HK-2 (cell line): ENCODE measurements at regions not wholly inside any gene's neighbourhood (a gene's known extent, or its start where the extent isn't known, plus 50 kb on each side); places are given as distances from the start of the nearest gene placed in this dataset.
"Not testable (repeated sequence)": the region's sequence is repeated elsewhere in the genome, so short reads cannot be mapped to it uniquely, and the experiment has no call there.

Experiments used
- DNase-seq: peaks from one replicate; pipeline ENCODE4 v3.0.0-alpha.2; 2018; ENCODE audit not compliant: unreplicated experiment

DNA sequence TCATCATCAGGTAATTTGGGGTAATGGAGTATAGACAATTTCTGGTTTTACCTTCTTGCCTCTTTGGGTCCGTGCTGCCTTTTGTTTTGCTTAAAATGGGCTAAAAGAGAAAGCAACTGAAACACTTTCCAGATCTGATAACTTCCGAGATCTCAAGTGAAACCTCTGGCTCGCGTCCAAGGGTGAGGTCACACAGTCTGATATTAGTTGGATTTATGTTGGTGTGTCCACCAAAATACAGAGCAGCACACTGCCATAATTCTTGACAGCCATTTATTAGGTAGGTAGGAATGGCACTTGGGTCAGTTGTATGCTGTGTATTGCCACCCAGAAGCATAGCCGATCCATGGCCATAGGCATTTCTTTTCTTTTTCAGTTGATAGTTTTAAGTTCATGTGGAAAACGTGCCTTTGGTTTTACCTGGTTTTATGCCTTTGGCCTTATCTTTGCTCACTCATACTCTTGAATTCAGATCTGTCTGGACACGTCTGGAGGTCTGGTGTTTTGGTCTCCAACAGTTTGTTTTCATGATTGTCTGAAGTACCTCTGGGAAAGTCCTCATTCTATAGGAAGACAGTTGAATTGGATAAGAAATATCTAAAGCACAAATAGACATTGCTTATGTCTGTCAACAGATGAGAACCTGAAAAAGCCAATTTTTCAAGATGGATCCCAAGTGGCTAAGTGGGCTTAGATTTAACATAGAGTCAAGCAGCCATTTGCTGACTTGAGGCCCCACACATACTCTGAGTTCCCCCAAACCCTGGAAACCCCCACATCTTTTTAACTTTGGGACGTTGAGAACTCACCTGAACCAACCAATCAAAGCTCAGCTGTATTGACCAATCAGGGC, 320.8 kb downstream of the SOX4 start:
- no peak for DNase-seq

DNA sequence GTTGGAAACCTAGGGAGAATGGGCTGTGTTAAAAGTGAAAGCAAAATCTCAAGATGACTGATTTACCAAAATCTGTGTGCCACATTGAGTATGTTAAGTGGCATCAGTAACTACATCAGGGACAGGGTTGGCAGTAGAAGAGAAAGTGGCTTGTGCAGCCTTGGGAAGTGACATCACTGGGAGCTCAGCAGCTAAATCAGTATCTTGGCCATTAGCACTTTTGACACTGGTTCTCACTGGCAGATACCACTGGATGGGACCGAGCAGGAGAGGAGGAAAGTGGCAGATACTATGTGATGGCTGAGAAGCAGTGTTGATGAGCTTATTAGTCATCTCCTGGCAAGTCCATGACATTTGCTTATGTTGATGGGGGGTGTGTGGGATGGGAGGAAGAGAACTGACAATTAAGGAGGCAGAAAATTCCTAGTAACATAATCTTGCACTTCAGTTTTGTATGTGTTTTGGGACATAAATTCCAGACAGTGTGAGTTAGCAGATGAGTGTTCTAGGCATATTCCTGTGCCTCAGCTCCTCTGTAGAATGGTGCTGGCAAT, 322.2 kb downstream of the SOX4 start:
- no peak for DNase-seq

DNA sequence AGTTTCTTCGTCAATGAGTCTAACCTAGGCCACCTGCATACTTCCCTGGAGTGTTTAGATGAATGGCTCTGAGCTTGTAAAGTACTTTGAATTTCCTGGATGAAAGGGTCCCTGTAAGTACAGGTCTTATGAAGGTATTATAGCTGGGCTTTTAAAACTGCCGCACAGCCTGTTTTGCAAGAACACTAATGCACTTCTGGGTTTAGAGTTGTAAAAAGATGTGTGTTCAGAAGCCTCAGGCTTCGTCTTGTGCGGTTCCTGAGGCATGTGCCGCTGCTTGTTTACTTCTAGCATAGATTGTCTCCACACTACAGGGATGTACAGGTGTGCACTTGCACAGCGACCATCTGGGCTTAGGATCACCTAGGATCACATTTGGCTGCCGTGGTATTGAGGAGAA, 324.5 kb downstream of the SOX4 start:
- no peak for DNase-seq

DNA sequence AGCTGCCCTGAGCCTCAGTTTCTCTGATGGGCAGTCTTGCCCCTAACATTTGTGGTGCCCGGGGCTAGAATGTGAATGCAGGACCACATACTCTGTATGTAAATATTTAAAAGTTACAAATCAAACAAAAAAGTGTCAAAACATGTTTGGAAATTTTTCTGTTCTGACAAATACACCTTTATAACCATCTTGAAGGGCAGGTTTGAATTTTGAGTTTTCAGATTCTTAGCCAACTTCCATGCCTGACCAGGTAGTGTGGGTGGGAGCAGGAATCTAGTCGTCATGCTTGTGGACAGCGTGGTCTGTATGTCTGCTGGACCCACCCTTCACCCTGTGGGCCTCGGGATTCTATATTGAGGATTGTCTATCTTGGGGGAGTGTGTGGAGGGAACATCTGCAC, 325.1 kb downstream of the SOX4 start:
- no peak for DNase-seq

DNA sequence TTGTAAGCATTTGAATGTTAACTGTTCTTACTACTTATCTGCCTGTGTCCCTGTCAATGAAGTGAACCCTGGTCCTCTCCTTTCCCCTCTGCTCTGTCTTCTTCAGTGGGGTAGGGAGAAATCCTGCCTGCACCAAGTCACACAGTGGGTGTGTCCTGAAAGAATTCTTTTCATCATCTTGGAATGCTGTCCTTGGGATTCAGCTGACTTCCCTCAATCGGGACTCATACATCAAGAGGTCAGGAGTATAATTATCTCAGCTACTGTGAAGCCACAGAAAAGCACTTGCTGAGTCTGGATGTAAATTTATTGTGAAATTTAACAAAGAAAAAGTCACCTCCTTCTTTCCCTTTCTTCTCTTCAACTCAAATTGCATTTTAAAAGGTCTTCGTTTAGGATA, 328.5 kb downstream of the SOX4 start:
- DNase-seq: peak; percentile 25

DNA sequence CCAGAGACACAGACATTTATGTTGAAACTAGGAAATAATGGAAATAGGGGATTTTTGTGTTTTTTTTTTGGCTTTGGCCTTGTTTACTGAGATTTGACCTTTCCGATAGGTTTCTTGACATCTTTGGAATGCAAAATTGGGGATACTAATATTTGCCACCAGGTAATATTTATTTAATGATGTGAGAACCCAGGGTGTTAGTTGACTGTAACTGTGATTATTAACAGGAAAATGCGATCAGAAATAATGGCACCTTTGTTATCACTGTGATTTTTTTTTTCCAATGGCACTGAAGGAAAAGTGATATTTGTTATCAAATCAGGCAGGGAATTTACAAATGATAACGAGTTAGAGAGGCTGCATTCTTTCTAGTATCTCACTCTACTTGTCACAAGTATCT, 330.5 kb downstream of the SOX4 start:
- no peak for DNase-seq

DNA sequence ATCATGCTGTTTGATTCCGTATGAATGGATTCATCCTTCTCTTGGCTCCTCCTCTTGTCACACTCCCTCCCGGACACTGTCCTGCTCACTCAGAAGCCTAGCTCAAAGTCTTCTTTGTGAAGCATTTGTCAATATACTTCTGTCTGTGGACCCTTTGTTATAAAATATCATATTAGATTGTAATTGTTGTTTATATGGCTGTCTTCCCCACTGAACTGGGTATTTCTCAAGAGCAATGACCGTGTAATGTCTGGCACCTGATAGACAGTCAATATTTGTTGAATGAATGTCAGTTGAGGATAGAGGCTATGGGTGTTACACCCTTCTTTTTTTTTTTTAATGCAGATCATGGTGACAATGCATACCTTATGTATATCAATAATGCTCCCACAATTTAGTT, 335.3 kb downstream of the SOX4 start:
- no peak for DNase-seq

DNA sequence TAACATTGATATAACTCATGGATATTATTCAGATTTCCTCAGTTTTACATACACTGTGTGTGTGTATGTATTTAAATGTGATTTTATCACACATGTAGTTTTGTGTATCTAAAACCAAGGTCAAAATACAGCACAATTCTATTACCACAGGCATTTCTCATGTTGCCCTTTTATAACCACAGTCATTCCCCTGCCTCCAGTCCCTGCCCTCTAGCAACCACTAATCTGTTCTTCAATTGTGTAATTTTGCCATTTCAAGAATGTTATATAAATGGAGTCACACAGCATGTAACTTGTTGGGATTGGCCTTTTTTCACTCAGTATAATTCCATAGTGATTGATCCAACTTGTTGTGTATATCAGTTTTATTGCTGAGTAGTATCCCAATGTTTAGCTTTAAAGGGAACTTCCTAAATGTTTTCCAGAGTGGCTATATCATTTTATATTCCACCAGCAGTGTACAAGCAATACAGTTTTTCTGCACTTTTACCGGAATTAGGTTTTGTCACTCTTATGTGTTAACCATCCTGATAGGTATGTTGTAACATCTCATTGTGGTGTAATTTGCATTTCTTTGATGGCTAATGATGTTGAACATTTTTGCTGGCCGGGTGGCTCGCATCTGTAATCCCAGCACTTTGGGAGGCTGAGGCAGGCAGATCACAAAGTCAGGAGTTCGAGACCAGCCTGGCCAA, 338.2 kb downstream of the SOX4 start:
- no peak for DNase-seq

DNA sequence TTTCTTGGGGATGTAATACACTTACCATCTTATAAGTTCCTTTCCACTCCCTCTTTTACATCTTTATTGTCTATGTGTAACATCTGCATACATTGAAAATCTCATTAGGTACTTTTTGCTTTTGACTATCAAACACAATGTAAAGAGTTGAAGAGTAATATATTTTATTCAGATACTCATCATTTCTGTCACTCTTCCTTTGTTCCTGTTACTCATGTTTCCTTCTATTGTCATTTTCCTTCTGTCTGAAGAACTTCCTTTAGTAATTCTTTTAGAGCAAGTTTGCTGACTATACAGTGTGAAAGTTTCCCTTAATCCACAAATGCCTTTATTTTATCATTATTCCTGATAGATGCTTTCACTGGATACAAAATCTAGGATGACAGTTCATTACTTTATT, 339.8 kb downstream of the SOX4 start:
- no peak for DNase-seq

DNA sequence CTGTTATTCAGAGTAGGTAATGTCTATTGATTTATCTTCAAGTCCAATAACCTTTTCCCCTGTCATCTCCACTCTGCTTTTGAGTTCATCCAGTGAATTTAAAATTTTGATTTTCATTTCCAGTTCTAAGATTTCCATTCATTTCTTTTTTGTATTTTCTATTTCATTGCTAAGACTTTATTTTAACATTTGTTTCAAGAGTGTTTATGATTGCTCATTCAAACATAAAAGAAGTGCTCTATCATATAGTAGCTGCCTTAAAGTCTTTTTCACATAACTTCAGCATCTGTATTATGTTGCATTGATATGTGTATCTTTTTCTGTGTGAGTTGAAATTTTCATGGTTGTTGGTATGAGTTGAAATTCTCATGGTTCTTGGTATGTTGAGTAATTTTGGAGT, 341.6 kb downstream of the SOX4 start:
- no peak for DNase-seq

DNA sequence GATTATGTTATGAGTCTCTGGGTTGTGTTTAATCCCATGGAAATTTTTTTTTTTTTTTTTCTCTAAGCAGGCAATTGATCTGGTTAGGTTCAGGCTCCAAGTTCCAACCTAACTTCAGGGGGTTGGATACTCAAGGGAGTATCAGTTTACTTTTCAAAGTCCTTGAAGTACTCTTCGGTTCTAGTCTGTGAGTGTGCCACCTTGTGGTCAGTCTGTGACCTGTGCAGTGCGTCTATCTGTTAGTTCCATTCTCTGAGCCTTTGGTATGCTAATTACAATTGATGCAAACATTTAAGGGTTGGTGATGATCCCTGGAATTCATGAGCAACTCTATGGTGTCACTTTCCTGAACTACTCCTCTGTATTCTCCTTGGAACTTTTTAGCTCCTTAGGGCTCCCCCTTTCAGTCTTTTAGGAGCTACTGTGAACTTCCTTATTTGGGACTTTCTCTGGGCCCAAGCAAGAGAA, 342.0 kb downstream of the SOX4 start:
- DNase-seq: no peak

DNA sequence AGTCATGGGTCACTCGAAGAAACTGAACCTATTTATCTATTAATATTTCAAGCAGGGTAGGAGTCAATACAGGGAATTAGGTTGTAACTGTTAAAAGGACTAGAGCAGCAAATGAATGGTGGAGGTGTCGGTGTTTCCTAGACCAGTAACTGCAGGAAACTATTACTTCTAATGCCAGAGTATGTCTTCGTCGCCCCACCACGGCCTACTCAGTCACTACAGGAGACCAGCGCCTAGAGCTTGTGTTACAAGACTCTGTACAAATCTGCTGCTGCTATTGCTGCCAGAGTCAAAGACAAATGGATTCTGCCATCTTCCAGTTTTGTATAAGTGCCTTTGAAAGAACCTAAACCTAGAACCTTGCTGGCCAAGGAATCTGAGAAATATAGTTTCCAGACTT, 343.9 kb downstream of the SOX4 start:
- DNase-seq: no peak

DNA sequence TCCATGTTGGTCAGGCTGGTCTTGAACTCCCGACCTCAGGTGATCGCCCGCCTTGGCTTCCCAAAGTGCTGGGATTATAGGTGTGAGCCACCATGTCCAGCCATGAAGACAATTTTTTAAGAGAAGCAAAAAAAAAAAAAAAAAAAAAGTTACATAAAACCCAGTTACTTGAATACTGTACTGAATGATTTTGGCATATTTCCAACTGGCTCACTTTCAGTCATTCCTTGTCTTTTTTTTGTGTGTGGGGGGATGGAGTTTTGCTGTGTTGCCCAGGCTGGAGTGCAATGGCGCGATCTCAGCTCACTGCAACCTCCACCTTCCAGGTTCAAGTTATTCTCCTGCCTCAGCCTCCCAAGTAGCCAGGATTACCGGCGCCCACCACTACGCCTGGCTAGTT, 345.5 kb downstream of the SOX4 start:
- not testable (repeated sequence) for DNase-seq

DNA sequence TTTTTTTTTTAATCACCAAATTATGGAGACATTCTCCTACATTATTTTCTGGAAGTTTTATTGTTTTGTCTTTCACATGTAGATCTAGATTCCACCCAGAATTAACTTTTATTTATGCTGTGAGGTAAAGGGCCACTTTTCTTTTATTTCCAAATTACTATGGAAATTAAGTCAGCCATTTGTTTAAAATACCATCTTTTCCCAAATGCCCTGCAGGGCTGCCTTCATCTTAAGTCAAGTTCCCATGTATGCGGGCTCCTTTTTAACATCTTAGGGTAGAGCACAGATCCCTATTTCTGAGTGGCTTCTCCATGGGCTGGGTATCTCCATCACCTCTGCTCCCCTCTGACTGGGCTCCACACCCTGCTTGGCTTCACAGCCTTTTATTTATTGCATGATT, 348.4 kb downstream of the SOX4 start:
- no peak for DNase-seq

DNA sequence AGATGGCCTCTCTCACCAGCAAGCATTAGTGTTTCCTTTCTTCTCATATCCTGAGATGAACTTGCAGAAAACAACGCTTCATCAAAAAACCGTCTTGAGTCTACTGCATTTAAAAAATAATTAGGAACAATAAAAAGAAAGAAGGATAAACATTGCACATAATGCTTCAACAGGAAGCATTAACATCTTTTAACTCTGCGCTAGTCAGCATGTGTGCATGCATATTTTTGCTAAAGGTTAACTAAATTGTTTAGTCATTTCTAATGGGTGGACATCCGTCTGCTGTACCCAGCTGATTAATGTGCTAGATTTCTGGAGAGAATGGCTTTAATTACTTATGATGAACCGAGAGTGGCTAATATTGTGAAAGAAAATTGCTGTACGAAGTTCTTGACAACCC, 349.3 kb downstream of the SOX4 start:
- DNase-seq: no peak

DNA sequence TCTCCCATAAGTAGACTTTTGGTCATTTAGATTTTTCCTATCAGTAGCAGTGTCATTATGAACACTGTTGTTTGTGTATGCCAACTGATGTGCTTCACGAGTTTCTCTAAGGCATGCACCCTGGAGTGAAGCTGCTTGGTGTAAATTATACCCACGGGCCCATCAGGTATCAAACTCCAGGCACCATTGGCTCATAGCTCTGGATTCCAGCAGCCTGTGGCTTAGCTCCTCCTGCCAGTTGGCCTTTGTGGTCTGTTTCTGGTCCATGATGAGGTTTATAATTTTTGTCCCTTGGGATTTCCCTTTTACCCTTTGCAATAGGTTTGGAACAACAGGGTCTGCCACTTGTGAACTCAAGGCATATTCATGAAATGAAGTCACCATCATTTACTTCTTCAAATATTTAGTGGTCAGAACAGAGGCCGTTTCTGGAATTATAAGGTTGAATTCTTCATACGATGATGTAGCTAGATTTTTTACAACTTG, 350.5 kb downstream of the PRL start:
- peak; percentile 73 for DNase-seq

DNA sequence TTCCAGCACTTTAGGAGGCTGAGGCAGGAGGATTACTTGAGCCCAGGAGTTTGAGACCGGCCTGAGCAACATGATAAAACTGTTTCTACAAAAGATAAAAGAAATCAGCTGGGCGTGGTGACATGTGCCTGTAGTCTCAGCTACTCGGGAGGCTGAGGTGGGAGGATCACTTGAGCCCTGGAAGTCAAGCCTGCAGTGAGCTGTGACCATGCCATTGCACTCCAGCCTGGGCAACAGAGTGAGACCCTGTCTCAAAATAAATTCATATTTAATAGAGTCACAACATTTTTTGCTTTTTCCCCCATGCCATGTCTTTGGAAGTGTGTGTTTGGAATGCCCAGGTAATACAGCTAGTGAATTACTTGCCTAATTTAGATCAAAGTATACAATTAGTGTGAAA, 349.6 kb downstream of the PRL start:
- DNase-seq: not testable (repeated sequence)

DNA sequence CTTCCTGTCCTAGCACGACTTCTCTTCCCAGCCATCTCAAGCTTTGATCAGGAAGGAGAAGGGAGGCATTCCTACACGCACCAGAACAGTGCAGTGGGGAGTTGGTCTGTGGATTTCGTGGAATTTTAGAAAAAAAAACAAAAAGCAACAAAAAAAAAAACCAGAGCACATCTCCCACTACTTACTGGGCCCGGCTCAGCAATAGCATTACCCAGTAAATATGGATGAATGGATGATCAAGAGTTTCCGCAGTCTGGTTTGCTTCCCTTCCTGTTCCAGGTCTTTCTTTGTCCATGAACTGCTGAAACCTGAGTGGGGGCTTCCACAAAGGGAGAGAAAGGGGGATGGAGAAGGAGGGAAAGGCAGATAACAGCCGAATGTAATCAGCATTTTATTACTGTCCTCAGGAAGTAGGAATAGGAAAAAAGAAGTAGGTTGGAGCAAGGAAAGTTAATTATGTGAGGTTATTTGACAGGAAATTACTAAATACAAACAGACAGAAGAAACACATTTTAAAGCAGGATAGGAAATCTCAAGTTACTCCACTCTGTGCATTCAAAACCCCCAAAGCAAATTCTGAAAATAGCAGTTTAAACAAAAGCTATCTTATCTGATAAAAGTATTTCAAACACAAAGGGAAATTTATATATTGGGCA, 349.0 kb downstream of the PRL start:
- DNase-seq: no peak

DNA sequence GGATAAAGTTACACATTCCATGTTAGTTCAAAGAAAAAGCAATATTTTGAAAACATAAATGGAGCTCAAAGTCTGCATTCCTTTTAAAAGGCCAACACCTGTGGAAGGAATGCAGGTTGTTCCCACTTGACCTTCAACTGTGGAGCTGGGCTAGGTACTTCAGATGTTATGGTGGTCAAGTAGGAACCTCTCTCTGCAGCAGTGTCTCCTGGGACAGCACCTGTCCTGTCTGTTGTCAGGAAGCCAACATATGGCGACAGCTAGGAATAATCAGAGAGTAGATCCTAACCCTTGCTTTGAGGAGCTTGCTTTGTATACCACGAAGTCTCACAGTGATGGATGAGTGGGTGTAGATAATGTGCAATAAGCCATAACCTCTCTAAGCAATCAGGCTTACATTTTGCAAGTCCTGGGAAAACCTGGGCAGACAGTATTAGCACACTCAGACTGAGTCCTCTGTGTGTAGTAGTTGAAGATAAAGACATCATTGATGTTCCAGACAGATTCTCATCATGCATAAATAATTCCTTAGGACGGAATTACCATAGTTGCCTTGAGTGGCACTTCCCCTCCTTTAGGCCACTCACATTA, 347.5 kb downstream of the PRL start:
- no peak for DNase-seq

DNA sequence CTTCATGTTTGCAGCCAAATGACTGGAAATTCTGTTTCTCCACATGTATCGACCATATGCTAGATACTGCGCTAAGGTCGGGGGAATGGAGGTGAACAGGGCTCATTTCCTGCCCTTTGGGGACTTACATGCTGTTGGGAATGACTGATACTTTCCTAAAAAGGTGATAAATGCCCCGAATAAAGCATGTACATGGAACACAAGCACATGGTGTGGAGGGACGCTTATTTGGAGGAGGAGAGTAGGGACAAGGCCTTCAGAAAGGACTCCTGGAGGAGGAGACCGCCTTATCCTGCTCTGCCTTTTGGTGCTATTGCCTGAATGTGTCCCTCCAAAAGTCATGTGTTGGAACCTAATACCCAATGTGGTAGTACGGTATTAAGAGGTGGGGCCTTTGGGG, 344.5 kb downstream of the PRL start:
- DNase-seq: no peak

DNA sequence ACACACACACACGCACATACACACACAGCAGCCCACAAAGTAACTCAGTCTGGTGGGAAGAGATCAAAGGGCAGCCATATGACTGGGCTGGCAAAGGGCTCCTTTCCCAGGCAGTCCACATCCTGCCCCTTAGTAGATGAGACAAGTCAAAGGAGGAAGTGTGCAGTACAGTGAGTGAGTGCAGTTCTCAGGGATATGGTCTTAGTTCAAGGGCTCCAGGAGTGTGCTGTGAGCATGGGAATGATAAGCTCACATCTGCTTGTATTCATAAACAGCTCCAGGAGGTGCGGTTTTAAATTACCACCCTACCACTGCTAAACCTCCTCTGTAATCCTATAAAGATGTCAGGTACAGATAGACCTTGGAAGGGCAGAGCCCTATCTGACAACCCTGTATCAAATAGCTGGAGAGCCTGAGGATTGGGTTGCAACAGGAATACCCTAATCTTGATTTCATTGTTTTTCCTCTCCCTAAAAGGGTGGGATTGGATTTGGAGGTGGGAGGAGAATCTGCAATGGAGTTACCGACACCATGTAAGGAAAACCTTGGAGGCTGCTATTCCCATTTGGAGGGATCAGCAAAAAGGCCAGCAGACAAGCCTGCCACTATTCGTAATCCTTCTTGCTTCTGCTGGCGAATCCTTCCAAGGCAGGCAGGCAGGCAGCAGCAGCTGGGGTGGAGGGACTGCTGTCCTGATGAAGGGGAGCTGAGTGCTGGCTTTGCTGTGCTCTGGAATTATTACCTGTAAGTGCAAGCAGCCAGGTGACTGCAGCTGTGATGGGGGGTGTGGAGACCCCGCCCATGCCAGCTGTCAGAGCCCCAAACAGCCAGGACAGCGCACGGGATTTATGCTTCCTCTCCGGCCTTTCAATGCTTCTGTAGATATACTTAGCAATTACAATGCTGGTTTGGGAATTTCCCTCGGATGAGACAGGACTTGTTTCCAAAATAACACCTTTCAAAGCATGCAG, 342.7 kb downstream of the PRL start:
- peak; percentile 30 for DNase-seq
